ENCODE measurements at regions not wholly inside any gene's neighbourhood (a gene's known extent, or its start where the extent isn't known, plus 50 kb on each side); places are given as distances from the start of the nearest gene placed in this dataset.

GRCh38 chr4:31007858-31008257, 287.7 kb downstream of the PCDH7 start:
- Histone ChIP-seq H4K91ac (ENCODE audit: insufficient read length, low read depth, low read length) (no peak overlapping the region), H2BK12ac (ENCODE audit: insufficient read length, low read depth, low read length) (no peak overlapping the region), H3K14ac (ENCODE audit: insufficient read depth, low read length) (no peak overlapping the region), H3K4ac (ENCODE audit: low read depth, low read length) (no peak overlapping the region), H4K20me1 (ENCODE audit: control insufficient read depth, insufficient read depth, insufficient read length) (no peaks in the 10 kb centered on the region), H3K27ac (ENCODE audit: insufficient read length, low read depth, low read length) (no peak overlapping the region), H3K18ac (ENCODE audit: insufficient read length, low read depth, low read length) (no peak overlapping the region), H3K56ac (ENCODE audit: insufficient read length, low read depth, low read length) (no peak overlapping the region), H3K23me2 (ENCODE audit: insufficient read length, low read depth, low read length, poor library complexity, severe bottlenecking) (no peaks in the 10 kb centered on the region), H3K27me3 (ENCODE audit: insufficient read depth, low read length) (no peaks in the 10 kb centered on the region), H3K9ac (ENCODE audit: extremely low read depth, insufficient read length, low read length) (no peak overlapping the region), H4K8ac (replicated peaks; ENCODE audit: insufficient read length, low read depth, low read length) (no peak overlapping the region), H3K79me1 (ENCODE audit: insufficient read depth, low read depth, low read length, poor library complexity, severe bottlenecking) (no peaks in the 10 kb centered on the region), H3K4me1 (ENCODE audit: insufficient read depth, low read length) (no peaks in the 10 kb centered on the region), H2AFZ (ENCODE audit: low read length) (no peak overlapping the region), H3K4me2 (ENCODE audit: insufficient read depth, insufficient read length, low read length) (no peak overlapping the region), H3T11ph (ENCODE audit: low read length) (no peak overlapping the region), H2BK15ac (ENCODE audit: low read depth, low read length) (no peak overlapping the region), H3K79me2 (ENCODE audit: insufficient read depth, low read length) (no peaks in the 10 kb centered on the region), H3K23ac (ENCODE audit: insufficient read length, low read depth, low read length) (no peak overlapping the region), H2BK5ac (ENCODE audit: insufficient read length, low read length) (no peak overlapping the region), H2BK20ac (ENCODE audit: low read depth, low read length, poor library complexity, severe bottlenecking) (no peak overlapping the region), H3K9me3 (ENCODE audit: control insufficient read depth, low read depth, low read length) (no peaks in the 10 kb centered on the region), H2AK5ac (ENCODE audit: insufficient read length, low read length) (no peak overlapping the region), H2BK120ac (ENCODE audit: low read depth, low read length, poor library complexity, severe bottlenecking) (no peak overlapping the region), H4K5ac (ENCODE audit: insufficient read length, low read depth, low read length) (no peak overlapping the region)
- H3K36me3 Mint-ChIP-seq (ENCODE audit: insufficient read depth in 1 of 3, low read depth in 3 of 3) = peaks cover 0 to 4% (median 0%) of the 10 kb centered on the region in 3 experiments; a peak in 1 of 7 replicates
- no peak overlapping the region for H3K4me3 Mint-ChIP-seq
- no peak for TF ChIP-seq CTCF (conservative IDR thresholded peaks at IDR 0.05)
- H3K4me1 Mint-ChIP-seq = no peaks in the 10 kb centered on the region
- no peak for DNase-seq
- no peak overlapping the region; a peak in 1 of 7 replicates for H3K27ac Mint-ChIP-seq
- no peaks in the 10 kb centered on the region for H3K27me3 Mint-ChIP-seq (ENCODE audit: low read depth)
- H3K9me3 Mint-ChIP-seq = no peaks in the 10 kb centered on the region
- no CpG with 5 or more reads among the region's 2 CpGs for WGBS (ENCODE audit: extremely low coverage, insufficient read length, low lambda C conversion rate)

Measured in H9 (cell line).